GM23338 (cell line): ENCODE measurements at regions not wholly inside any gene's neighbourhood (a gene's known extent, or its start where the extent isn't known, plus 50 kb on each side); places are given as distances from the start of the nearest gene placed in this dataset.

Experiments
- CREB1 ChIP-seq: fragments of 250-450 bp; sonication (Bioruptor Pico); IDR thresholded peaks from 2 replicates; pipeline ENCODE4 v1.5.0; 2020; ENCODE audit warnings: low read depth, mild to moderate bottlenecking, moderate library complexity
- EZH2phosphoT487 ChIP-seq: fragments of 200-600 bp; sonication (generic); IDR thresholded peaks from one replicate; pipeline ENCODE4 v1.8.1; 2018; ENCODE audit warnings: antibody characterized with exemption; ENCODE audit not compliant: unreplicated experiment
- NANOG ChIP-seq: IDR thresholded peaks from 2 replicates; pipeline ENCODE4 v1.6.1; 2016; ENCODE audit warnings: antibody characterized with exemption, borderline replicate concordance
- POLR2AphosphoS5 ChIP-seq: IDR thresholded peaks from 2 replicates; pipeline ENCODE4 v1.6.1; 2016; ENCODE audit warnings: antibody characterized with exemption, low read depth
- TF ChIP-seq, protein P1 (sequence below), 2 experiments: fragments of 200-600 bp in 1 of 2; sonication (generic) in 1 of 2; conservative IDR thresholded peaks; 2 replicates each; pipeline versions ENCODE4 v1.5.1 to v1.6.1; 2016 to 2017; ENCODE audit warnings: antibody characterized with exemption in 2 of 2, low read depth in 2 of 2, mild to moderate bottlenecking in 2 of 2, moderate library complexity in 1 of 2
- TF ChIP-seq, protein P2 (sequence below): IDR thresholded peaks from one replicate; pipeline ENCODE4 v1.6.1; 2018; ENCODE audit warnings: antibody characterized with exemption; ENCODE audit not compliant: unreplicated experiment

- TF ChIP-seq, protein P1, sequence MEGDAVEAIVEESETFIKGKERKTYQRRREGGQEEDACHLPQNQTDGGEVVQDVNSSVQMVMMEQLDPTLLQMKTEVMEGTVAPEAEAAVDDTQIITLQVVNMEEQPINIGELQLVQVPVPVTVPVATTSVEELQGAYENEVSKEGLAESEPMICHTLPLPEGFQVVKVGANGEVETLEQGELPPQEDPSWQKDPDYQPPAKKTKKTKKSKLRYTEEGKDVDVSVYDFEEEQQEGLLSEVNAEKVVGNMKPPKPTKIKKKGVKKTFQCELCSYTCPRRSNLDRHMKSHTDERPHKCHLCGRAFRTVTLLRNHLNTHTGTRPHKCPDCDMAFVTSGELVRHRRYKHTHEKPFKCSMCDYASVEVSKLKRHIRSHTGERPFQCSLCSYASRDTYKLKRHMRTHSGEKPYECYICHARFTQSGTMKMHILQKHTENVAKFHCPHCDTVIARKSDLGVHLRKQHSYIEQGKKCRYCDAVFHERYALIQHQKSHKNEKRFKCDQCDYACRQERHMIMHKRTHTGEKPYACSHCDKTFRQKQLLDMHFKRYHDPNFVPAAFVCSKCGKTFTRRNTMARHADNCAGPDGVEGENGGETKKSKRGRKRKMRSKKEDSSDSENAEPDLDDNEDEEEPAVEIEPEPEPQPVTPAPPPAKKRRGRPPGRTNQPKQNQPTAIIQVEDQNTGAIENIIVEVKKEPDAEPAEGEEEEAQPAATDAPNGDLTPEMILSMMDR (conservative IDR thresholded peaks at IDR 0.05; ENCODE audit: low read depth in 2 of 2): peak in 1 of 2 experiments; percentile 46; a peak in 2 of 4 replicates
- TF ChIP-seq POLR2AphosphoS5 (no peak), EZH2phosphoT487 (no peak), NANOG (no peak), CREB1 (CRISPR knock-in tag) (no peak)
- TF ChIP-seq, protein P2, sequence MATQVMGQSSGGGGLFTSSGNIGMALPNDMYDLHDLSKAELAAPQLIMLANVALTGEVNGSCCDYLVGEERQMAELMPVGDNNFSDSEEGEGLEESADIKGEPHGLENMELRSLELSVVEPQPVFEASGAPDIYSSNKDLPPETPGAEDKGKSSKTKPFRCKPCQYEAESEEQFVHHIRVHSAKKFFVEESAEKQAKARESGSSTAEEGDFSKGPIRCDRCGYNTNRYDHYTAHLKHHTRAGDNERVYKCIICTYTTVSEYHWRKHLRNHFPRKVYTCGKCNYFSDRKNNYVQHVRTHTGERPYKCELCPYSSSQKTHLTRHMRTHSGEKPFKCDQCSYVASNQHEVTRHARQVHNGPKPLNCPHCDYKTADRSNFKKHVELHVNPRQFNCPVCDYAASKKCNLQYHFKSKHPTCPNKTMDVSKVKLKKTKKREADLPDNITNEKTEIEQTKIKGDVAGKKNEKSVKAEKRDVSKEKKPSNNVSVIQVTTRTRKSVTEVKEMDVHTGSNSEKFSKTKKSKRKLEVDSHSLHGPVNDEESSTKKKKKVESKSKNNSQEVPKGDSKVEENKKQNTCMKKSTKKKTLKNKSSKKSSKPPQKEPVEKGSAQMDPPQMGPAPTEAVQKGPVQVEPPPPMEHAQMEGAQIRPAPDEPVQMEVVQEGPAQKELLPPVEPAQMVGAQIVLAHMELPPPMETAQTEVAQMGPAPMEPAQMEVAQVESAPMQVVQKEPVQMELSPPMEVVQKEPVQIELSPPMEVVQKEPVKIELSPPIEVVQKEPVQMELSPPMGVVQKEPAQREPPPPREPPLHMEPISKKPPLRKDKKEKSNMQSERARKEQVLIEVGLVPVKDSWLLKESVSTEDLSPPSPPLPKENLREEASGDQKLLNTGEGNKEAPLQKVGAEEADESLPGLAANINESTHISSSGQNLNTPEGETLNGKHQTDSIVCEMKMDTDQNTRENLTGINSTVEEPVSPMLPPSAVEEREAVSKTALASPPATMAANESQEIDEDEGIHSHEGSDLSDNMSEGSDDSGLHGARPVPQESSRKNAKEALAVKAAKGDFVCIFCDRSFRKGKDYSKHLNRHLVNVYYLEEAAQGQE: no peak
Observed at GRCh38 chr2:60318544-60318943, 234.9 kb downstream of the BCL11A start.
